Mesodermal cell (in vitro differentiated cells): ENCODE measurements at regions not wholly inside any gene's neighbourhood (a gene's known extent, or its start where the extent isn't known, plus 50 kb on each side); places are given as distances from the start of the nearest gene placed in this dataset.

Source experiments
- H3K27ac ChIP-seq: 2 replicates; pipeline ENCODE4 v1.7.0; 2013; ENCODE audit warnings: mild to moderate bottlenecking, low read depth, low read length, moderate library complexity; ENCODE audit not compliant: severe bottlenecking
- H3K36me3 ChIP-seq: 2 replicates; pipeline ENCODE4 v1.7.1; 2013; ENCODE audit warnings: mild to moderate bottlenecking, low read length, moderate library complexity; ENCODE audit not compliant: control insufficient read depth, insufficient read depth
- H3K4me1 ChIP-seq: one replicate; pipeline ENCODE4 v1.7.1; 2013; ENCODE audit warnings: mild to moderate bottlenecking, low read length; ENCODE audit not compliant: insufficient read depth, control insufficient read depth, poor library complexity, severe bottlenecking
- H3K4me3 ChIP-seq: 2 replicates; pipeline ENCODE4 v1.7.0; 2013; ENCODE audit warnings: low read length, control low read depth, mild to moderate bottlenecking; ENCODE audit not compliant: insufficient read depth, poor library complexity, severe bottlenecking; ENCODE audit errors: extremely low read depth
- H3K9me3 ChIP-seq: 2 replicates; pipeline ENCODE4 v1.7.1; 2013; ENCODE audit warnings: mild to moderate bottlenecking, low read length, moderate library complexity; ENCODE audit not compliant: control insufficient read depth
- WGBS, 2 experiments: methylation state at CpG; one replicate each; pipeline ENCODE4 v1.1.5; 2013; ENCODE audit warnings: missing lambda C conversion rate in 2 of 2; ENCODE audit not compliant: insufficient coverage in 2 of 2; 5-methylcytosine and 5-hydroxymethylcytosine counted together

DNA sequence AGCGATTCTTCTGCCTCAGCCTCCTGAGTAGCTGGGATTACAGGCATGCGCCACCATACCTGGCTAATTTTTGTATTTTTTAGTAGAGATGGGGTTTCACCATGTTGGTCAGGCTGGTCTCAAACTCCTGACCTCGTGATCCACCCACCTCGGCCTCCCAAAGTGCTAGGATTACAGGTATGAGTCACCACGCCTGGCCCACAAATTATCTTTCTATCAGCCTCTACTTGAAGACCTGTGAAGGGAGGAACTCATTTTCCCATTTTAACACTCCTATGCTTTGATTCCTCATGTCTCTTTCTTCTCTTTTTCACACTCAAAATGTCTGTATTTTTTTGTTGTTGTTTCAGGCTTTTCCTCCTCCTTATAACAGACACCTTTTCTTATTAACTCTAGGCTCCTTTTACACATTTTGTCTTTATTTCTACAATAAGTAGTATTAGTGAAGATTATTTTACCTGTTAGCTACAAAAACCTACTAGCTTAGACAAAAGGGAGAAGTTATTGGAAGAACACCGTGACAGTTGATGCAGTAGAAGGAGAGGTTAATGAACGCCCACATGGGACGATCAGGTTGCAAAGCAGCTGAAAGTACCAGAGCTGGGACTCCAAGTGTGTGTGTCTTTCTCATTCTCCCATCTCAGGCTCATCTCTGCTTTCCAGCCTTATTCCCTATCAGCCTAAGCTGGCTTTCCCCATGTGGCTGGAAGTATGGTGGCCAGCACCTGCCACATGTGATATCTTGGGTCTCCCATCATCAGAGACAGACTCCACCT is 97.6 kb upstream of the AGAP1 start:
- no peak overlapping the region for H3K27ac ChIP-seq
- H3K9me3 ChIP-seq: no peaks in the 10 kb centered on the region
- H3K4me3 ChIP-seq: no peak overlapping the region
- WGBS, 2 experiments: 90 to 93% methylated on average over 2 to 3 of the region's 8 CpGs
- no peaks in the 10 kb centered on the region for H3K36me3 ChIP-seq
- H3K4me1 ChIP-seq: peaks cover 10% of the 10 kb centered on the region

DNA sequence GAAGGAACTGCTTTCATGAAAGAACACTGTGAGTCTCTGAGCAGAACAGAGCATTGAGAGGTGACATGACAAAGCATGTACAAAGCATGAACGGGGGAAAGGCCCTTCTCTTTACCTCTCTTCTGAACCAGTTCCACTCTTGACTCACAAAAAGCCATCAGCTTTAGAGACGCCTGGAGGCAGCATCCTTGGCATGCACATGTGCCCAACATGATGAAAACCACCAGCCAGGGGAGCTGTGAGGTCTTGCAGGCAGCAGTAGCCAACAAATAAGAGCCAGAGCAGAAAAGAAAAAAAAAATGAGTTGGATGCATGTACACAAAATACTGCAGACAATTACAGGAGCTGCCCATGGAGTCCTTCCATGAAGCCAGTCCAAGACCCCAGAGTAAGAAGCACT is 95.5 kb upstream of the AGAP1 start:
- Histone ChIP-seq H3K27ac (no peak overlapping the region), H3K36me3 (no peaks in the 10 kb centered on the region), H3K4me1 (peaks cover 13% of the 10 kb centered on the region), H3K4me3 (no peak overlapping the region), H3K9me3 (no peaks in the 10 kb centered on the region)
- 92 to 100% methylated on average over 2 of the region's 2 CpGs for WGBS, 2 experiments

DNA sequence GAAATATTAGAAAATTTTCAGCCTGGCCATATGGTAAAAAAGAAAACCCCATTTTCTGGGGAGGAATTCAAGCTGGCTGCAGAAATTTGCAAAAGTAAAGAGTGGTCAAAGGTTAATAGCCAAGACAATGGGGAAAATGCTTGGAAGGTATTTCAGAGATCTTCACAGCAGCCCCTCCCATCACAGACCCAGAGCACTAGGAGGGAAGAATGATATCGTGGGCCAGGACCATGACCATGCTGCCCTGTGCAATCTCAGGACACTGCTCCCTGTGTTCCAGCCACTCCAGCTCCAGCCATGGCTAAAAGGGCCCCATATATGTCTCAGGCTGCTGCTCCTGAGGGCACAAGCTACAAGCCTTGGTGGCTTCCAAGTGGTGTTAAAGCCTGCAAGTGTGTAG is 93.9 kb upstream of the AGAP1 start:
- Histone ChIP-seq H3K4me3 (no peak overlapping the region), H3K27ac (no peak overlapping the region), H3K4me1 (peaks cover 3% of the 10 kb centered on the region), H3K9me3 (no peaks in the 10 kb centered on the region), H3K36me3 (no peaks in the 10 kb centered on the region)
- 60 to 67% methylated on average over 1 of the region's 1 CpG for WGBS, 2 experiments

GRCh38 chr2:235402422-235402821 is 91.4 kb upstream of the AGAP1 start:
- Histone ChIP-seq H3K27ac (no peak overlapping the region), H3K9me3 (no peaks in the 10 kb centered on the region), H3K4me1 (peaks cover 3% of the 10 kb centered on the region), H3K36me3 (no peaks in the 10 kb centered on the region), H3K4me3 (no peak overlapping the region)
- 90 to 100% methylated on average over 1 to 2 of the region's 2 CpGs for WGBS, 2 experiments

GRCh38 chr2:235405612-235406361 is 88.1 kb upstream of the AGAP1 start:
- H3K4me3 ChIP-seq: no peak overlapping the region
- H3K27ac ChIP-seq: no peak overlapping the region
- 71 to 89% methylated on average over 5 to 7 of the region's 11 CpGs for WGBS, 2 experiments
- H3K4me1 ChIP-seq: peaks cover 3% of the 10 kb centered on the region
- no peaks in the 10 kb centered on the region for H3K9me3 ChIP-seq
- no peaks in the 10 kb centered on the region for H3K36me3 ChIP-seq

DNA sequence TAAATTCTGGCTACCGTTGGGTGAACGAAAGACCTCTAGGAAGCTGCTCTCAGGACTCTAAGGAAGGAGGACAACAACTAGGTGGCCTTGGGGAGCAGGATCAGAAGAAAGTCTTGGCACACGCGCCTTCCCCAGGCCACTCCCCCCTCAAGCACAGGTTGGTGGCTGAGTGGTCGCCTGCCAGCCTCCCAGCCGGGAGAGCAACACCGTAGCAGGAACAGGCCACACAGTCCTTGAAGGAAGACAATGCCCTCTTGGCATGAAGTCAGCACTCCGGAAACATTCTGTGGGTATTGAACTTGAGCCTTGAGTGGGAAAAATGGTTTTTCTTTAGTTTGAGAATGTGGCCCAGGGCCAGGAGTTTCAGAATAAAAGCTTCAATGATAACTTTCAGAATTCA is 87.4 kb upstream of the AGAP1 start:
- no peaks in the 10 kb centered on the region for H3K36me3 ChIP-seq
- peaks cover 3% of the 10 kb centered on the region for H3K4me1 ChIP-seq
- H3K9me3 ChIP-seq: no peaks in the 10 kb centered on the region
- 59 to 72% methylated on average over 2 to 5 of the region's 8 CpGs for WGBS, 2 experiments
- no peak overlapping the region for H3K27ac ChIP-seq
- no peak overlapping the region for H3K4me3 ChIP-seq

DNA sequence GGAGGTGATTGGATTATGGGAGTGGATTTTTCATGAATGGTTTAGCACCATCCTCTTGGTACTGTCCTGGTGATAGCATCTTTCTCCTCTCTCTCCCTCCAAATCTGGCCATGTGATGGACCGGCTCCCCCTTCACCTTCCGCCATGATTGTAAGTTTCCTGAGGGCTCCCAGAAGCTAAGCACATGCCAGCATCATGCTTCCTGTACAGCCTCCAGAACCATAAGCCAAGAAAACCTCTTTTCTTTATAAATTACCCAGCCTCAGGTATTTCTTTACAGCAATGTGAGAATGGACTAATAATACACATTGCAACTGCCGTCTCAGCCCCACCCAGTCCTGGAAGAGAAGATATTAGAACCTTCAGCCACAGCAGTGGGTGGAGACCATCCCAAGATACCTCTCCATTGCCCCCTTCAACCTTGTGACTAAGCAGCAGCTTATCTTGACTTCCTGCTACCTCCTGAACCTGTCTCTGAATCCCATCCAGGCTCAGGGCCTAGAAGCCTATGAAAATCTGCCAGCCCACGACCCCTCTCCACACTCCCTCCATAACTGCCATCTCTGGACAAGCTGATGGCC is 81.8 kb upstream of the AGAP1 start:
- Histone ChIP-seq H3K4me1 (peaks cover 6% of the 10 kb centered on the region), H3K36me3 (no peaks in the 10 kb centered on the region), H3K27ac (no peak overlapping the region), H3K4me3 (no peak overlapping the region), H3K9me3 (no peaks in the 10 kb centered on the region)
- 85 to 93% methylated on average over 4 of the region's 4 CpGs for WGBS, 2 experiments

DNA sequence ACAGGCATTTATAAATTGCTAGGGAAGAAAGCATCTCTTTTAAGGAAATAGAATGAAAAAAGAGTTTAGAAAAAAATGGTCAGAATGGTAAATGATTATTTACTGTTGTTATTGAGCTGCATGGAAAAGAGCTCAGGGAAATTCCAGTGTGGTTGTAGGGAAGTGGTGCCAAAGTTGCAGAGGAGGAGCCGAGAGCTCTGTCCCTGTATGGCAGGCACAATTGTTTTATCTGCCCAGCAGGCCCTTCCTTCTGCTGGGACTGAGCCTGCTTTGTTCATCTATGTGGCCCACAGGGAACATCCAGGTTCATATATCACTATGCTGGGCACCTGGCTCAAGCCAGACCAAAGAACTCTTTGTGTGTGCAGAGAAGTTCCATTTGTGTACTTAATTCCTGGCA is 80.8 kb upstream of the AGAP1 start:
- no peaks in the 10 kb centered on the region for H3K36me3 ChIP-seq
- WGBS, 2 experiments: 88 to 92% methylated on average over 1 of the region's 1 CpG

GRCh38 chr2:235414422-235414821 is 79.4 kb upstream of the AGAP1 start:
- WGBS, 2 experiments: 90 to 93% methylated on average over 4 of the region's 4 CpGs
- no peak overlapping the region for H3K27ac ChIP-seq
- no peaks in the 10 kb centered on the region for H3K9me3 ChIP-seq
- H3K4me3 ChIP-seq: no peak overlapping the region
- peaks cover 12% of the 10 kb centered on the region for H3K4me1 ChIP-seq
- no peaks in the 10 kb centered on the region for H3K36me3 ChIP-seq

More for the DNA sequence above, 80.8 kb upstream of the AGAP1 start:
- Histone ChIP-seq H3K9me3 (no peaks in the 10 kb centered on the region), H3K4me3 (no peak overlapping the region), H3K4me1 (peaks cover 12% of the 10 kb centered on the region), H3K27ac (no peak overlapping the region)

GRCh38 chr2:235416858-235417499 is 76.9 kb upstream of the AGAP1 start:
- no peaks in the 10 kb centered on the region for H3K36me3 ChIP-seq
- WGBS, 2 experiments: 82 to 87% methylated on average over 3 to 6 of the region's 7 CpGs
- peaks cover 12% of the 10 kb centered on the region for H3K4me1 ChIP-seq
- H3K4me3 ChIP-seq: no peak overlapping the region
- no peaks in the 10 kb centered on the region for H3K9me3 ChIP-seq
- peak overlapping the region; percentile 48 for H3K27ac ChIP-seq
